Suprapubic skin (tissue), 4 donors: ENCODE measurements at regions not wholly inside any gene's neighbourhood (a gene's known extent, or its start where the extent isn't known, plus 50 kb on each side); places are given as distances from the start of the nearest gene placed in this dataset.

Experiments
- POLR2A ChIP-seq, 2 donors: fragments of 450-650 bp; IDR thresholded peaks; one replicate each; pipeline ENCODE4 v1.6.1; 2017; ENCODE audit warnings: antibody characterized with exemption in 2 of 2, mild to moderate bottlenecking in 2 of 2, moderate library complexity in 2 of 2
- POLR2AphosphoS5 ChIP-seq, 3 donors: sonication (generic); formaldehyde crosslinking; IDR thresholded peaks; one replicate each; pipeline ENCODE4 v1.6.1; 2017; ENCODE audit warnings: antibody characterized with exemption in 3 of 3
- TF ChIP-seq, protein P1 (sequence below), 2 donors: fragments of 200-600 bp in 1 of 2; fragments of 450-650 bp in 1 of 2; sonication (generic) in 1 of 2; IDR thresholded peaks; one replicate each; pipeline ENCODE4 v1.5.1; 2016 to 2019; ENCODE audit warnings: antibody characterized with exemption in 2 of 2, mild to moderate bottlenecking in 1 of 2, moderate library complexity in 1 of 2

DNA sequence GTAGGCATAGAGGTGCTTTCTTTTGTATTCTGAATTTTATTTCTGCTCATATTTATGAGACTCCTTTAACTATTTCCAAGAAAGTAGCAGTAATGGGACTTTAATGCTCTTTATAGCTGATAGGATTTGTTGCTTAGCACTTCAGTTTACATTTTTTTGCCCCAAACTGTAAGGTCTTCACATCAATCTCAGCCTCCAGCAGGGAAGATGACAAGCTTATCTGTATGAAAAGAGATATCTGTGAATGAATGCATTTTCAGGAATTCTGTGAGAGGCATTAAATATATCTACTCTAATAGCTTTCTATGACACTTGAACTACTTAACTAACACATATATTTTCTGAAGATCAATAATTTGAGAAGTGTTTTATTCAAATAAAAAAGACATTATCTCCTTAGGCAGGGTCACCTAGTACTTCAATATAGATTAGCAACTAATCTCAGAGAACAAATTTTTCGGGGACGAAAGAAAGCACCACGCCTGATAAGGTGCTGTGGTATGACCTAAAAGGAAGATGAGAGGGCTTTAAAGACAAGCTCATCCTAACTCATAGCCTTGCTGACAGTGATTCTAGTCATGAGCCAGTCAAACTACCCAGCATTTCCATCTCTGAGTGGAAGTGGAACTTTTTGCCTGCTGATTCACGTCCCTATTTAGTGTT lies 766.1 kb upstream of the CNTNAP5 start:
- TF ChIP-seq, protein P1, sequence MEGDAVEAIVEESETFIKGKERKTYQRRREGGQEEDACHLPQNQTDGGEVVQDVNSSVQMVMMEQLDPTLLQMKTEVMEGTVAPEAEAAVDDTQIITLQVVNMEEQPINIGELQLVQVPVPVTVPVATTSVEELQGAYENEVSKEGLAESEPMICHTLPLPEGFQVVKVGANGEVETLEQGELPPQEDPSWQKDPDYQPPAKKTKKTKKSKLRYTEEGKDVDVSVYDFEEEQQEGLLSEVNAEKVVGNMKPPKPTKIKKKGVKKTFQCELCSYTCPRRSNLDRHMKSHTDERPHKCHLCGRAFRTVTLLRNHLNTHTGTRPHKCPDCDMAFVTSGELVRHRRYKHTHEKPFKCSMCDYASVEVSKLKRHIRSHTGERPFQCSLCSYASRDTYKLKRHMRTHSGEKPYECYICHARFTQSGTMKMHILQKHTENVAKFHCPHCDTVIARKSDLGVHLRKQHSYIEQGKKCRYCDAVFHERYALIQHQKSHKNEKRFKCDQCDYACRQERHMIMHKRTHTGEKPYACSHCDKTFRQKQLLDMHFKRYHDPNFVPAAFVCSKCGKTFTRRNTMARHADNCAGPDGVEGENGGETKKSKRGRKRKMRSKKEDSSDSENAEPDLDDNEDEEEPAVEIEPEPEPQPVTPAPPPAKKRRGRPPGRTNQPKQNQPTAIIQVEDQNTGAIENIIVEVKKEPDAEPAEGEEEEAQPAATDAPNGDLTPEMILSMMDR (IDR thresholded peaks at IDR 0.05): no peak
- no peak for TF ChIP-seq POLR2A (IDR thresholded peaks at IDR 0.05)
- TF ChIP-seq POLR2AphosphoS5 (IDR thresholded peaks at IDR 0.05): no peak
